H1 (cell line): ENCODE measurements at regions not wholly inside any gene's neighbourhood (a gene's known extent, or its start where the extent isn't known, plus 50 kb on each side); places are given as distances from the start of the nearest gene placed in this dataset.

Experiments
- CTCF ChIA-PET: fragments of 300-600 bp; sonication (Branson Sonifier 250); formaldehyde crosslinking; loops from one replicate; lab custom pipeline; 2021; ENCODE audit not compliant: partially characterized antibody; lab: Charles Lee
- POLR2A ChIA-PET: fragments of 300-600 bp; sonication (Branson Sonifier 250); formaldehyde crosslinking; loops from one replicate; lab custom pipeline; 2021; ENCODE audit warnings: inconsistent platforms; ENCODE audit not compliant: partially characterized antibody; lab: Charles Lee
- DNase-seq, 2 experiments: peaks; one replicate each; pipeline versions ENCODE4 v3.0.0 to v3.0.0-alpha.2; 2010 to 2022; ENCODE audit warnings: low spot score in 2 of 2, low read depth in 1 of 2, mixed read lengths in 1 of 2
- FAIRE-seq: peaks from 2 replicates; lab custom pipeline; 2011; peaks lifted over from hg19 to GRCh38; lab: Jason Lieb, UNC
- H2AFZ ChIP-seq: 2 replicates; pipeline ENCODE4 v1.8.1; 2012; ENCODE audit warnings: low read length, inconsistent platforms
- H2AK5ac ChIP-seq: 2 replicates; pipeline ENCODE4 v1.6.1; 2013; ENCODE audit warnings: low read depth, low read length
- H2BK120ac ChIP-seq: replicated peaks from 2 replicates; pipeline ENCODE3; 2013; ENCODE audit warnings: low read depth, low read length, inconsistent platforms
- H2BK12ac ChIP-seq: 2 replicates; pipeline ENCODE4 v1.6.1; 2013; ENCODE audit warnings: low read depth, low read length
- H2BK15ac ChIP-seq: 2 replicates; pipeline ENCODE4 v1.6.1; 2013; ENCODE audit warnings: low read length
- H2BK20ac ChIP-seq: 2 replicates; pipeline ENCODE4 v1.6.1; 2013; ENCODE audit warnings: low read length
- H2BK5ac ChIP-seq: 2 replicates; pipeline ENCODE4 v1.6.1; 2013; ENCODE audit warnings: low read depth, low read length
- H3K14ac ChIP-seq: 2 replicates; pipeline ENCODE4 v1.6.1; 2013; ENCODE audit warnings: inconsistent platforms; ENCODE audit not compliant: insufficient read length
- H3K18ac ChIP-seq: 2 replicates; pipeline ENCODE4 v1.6.1; 2013; ENCODE audit warnings: low read length; ENCODE audit errors: extremely low read depth
- H3K23ac ChIP-seq: 2 replicates; pipeline ENCODE4 v1.6.1; 2013; ENCODE audit warnings: inconsistent platforms; ENCODE audit not compliant: insufficient read length
- H3K23me2 ChIP-seq: 2 replicates; pipeline ENCODE4 v1.6.1; 2013; ENCODE audit warnings: low read depth, low read length
- H3K27ac ChIP-seq: 2 replicates; pipeline ENCODE4 v1.6.1; 2011; ENCODE audit warnings: low read depth, low read length, inconsistent platforms
- H3K27me3 ChIP-seq, 4 experiments: replicated peaks in 1 of 4; 1 replicate in 1 of 4; 2 replicates in 3 of 4; pipeline versions ENCODE4 v1.6.1 to v1.8.1; 2011 to 2013; ENCODE audit warnings: low read length in 3 of 4, mild to moderate bottlenecking in 3 of 4, inconsistent platforms in 2 of 4, mixed read lengths in 2 of 4, moderate library complexity in 1 of 4; ENCODE audit not compliant: control insufficient read depth in 3 of 4, insufficient read depth in 3 of 4; ENCODE audit errors: extremely low read depth in 1 of 4
- H3K36me3 ChIP-seq, 4 experiments: 2 replicates each; pipeline versions ENCODE4 v1.6.1 to v1.8.1; 2011 to 2013; ENCODE audit warnings: mild to moderate bottlenecking in 4 of 4, low read length in 3 of 4, moderate library complexity in 2 of 4, control low read depth in 1 of 4, inconsistent platforms in 1 of 4; ENCODE audit not compliant: insufficient read depth in 4 of 4, control insufficient read depth in 2 of 4
- H3K4ac ChIP-seq: replicated peaks from 2 replicates; pipeline ENCODE3; 2013; ENCODE audit warnings: low read length, low read depth, mixed read lengths, inconsistent platforms; ENCODE audit not compliant: insufficient read length
- H3K4me1 ChIP-seq, 4 experiments: replicated peaks in 1 of 4; 1 replicate in 1 of 4; 2 replicates in 3 of 4; pipeline versions ENCODE4 v1.6.1 to v1.8.1; 2011 to 2013; ENCODE audit warnings: low read length in 3 of 4, inconsistent platforms in 2 of 4, mixed read lengths in 1 of 4; ENCODE audit not compliant: insufficient read depth in 4 of 4, control insufficient read depth in 3 of 4
- H3K4me2 ChIP-seq, 2 experiments: 2 replicates each; pipeline versions ENCODE4 v1.6.1 to v1.8.1; 2011 to 2013; ENCODE audit warnings: low read depth in 2 of 2, low read length in 2 of 2, control low read depth in 1 of 2, inconsistent platforms in 1 of 2, mild to moderate bottlenecking in 1 of 2; ENCODE audit not compliant: insufficient read depth in 1 of 2
- H3K4me3 ChIP-seq, 4 experiments: fragments of 200-600, 300-600 bp in 1 of 4; sonication (generic), shearing (Covaris generic), sonication (Bioruptor Twin) in 1 of 4; 2 replicates each; pipeline versions ENCODE4 v1.5.1 to v1.8.1; 2011 to 2016; ENCODE audit warnings: low read length in 4 of 4, low read depth in 3 of 4, control low read depth in 2 of 4, inconsistent platforms in 2 of 4, mild to moderate bottlenecking in 2 of 4, mixed read lengths in 1 of 4, moderate library complexity in 1 of 4; ENCODE audit not compliant: insufficient read depth in 2 of 4; ENCODE audit errors: extremely low read depth in 1 of 4
- H3K56ac ChIP-seq: replicated peaks from 2 replicates; pipeline ENCODE3; 2013; ENCODE audit warnings: low read depth, mild to moderate bottlenecking, mixed read lengths, low read length, inconsistent platforms; ENCODE audit not compliant: insufficient read length
- H3K79me1 ChIP-seq: 2 replicates; pipeline ENCODE4 v1.6.1; 2013; ENCODE audit warnings: low read depth, low read length, control low read depth
- H3K79me2 ChIP-seq, 2 experiments: 2 replicates each; pipeline versions ENCODE4 v1.6.1 to v1.8.1; 2012 to 2013; ENCODE audit warnings: low read length in 2 of 2, mild to moderate bottlenecking in 2 of 2, inconsistent platforms in 1 of 2; ENCODE audit not compliant: insufficient read depth in 2 of 2, control insufficient read depth in 1 of 2
- H3K9ac ChIP-seq, 4 experiments: replicated peaks in 1 of 4; 1 replicate in 1 of 4; 2 replicates in 3 of 4; pipeline versions ENCODE4 v1.6.1 to v1.8.1; 2011 to 2013; ENCODE audit warnings: low read depth in 3 of 4, low read length in 3 of 4, control low read depth in 2 of 4, mild to moderate bottlenecking in 2 of 4, moderate library complexity in 2 of 4, inconsistent platforms in 1 of 4; ENCODE audit errors: extremely low read depth in 1 of 4
- H3K9me3 ChIP-seq, 2 experiments: 2 replicates each; pipeline versions ENCODE4 v1.6.1 to v1.8.1; 2012 to 2013; ENCODE audit warnings: mild to moderate bottlenecking in 2 of 2, moderate library complexity in 2 of 2, control low read depth in 1 of 2, inconsistent platforms in 1 of 2, low read depth in 1 of 2, low read length in 1 of 2, mixed read lengths in 1 of 2; ENCODE audit not compliant: insufficient read depth in 2 of 2
- H4K20me1 ChIP-seq, 2 experiments: replicated peaks in 1 of 2; 2 replicates each; pipeline versions ENCODE3 to v1.8.1; 2011 to 2013; ENCODE audit warnings: inconsistent platforms in 2 of 2, low read length in 2 of 2, mild to moderate bottlenecking in 1 of 2; ENCODE audit not compliant: insufficient read depth in 2 of 2, control insufficient read depth in 1 of 2
- H4K5ac ChIP-seq: 2 replicates; pipeline ENCODE4 v1.6.1; 2013; ENCODE audit warnings: low read length, low read depth, mixed read lengths, inconsistent platforms; ENCODE audit not compliant: insufficient read length
- H4K8ac ChIP-seq: 2 replicates; pipeline ENCODE4 v1.8.0; 2013; ENCODE audit warnings: mild to moderate bottlenecking, moderate library complexity, low read length, inconsistent platforms; ENCODE audit not compliant: insufficient read depth; ENCODE audit errors: extremely low read depth
- H4K91ac ChIP-seq: replicated peaks from 2 replicates; pipeline ENCODE3; 2013; ENCODE audit warnings: low read length, mixed read lengths, inconsistent platforms; ENCODE audit not compliant: insufficient read length
- ASH2L ChIP-seq: fragments of 200-600, 300-600 bp; sonication (generic); IDR thresholded peaks from one replicate; pipeline ENCODE4 v1.7.1; 2017; ENCODE audit warnings: low read length
- ATF3 ChIP-seq: IDR thresholded peaks from 2 replicates; pipeline ENCODE4 v1.6.1; 2011; ENCODE audit warnings: low read depth, mild to moderate bottlenecking, low read length; ENCODE audit not compliant: insufficient read depth
- CHD2 ChIP-seq: IDR thresholded peaks from 2 replicates; pipeline ENCODE4 v1.6.1; 2012; ENCODE audit warnings: low read length, improper control_type of control experiment
- E2F6 ChIP-seq: IDR thresholded peaks from 2 replicates; pipeline ENCODE4 v1.6.1; 2012; ENCODE audit warnings: inconsistent platforms
- FOSL1 ChIP-seq: IDR thresholded peaks from 2 replicates; pipeline ENCODE4 v1.6.1; 2011; ENCODE audit warnings: mild to moderate bottlenecking, low read depth, low read length, moderate library complexity; ENCODE audit not compliant: insufficient read depth
- KDM4A ChIP-seq: IDR thresholded peaks from one replicate; pipeline ENCODE4 v1.7.1; 2012; ENCODE audit warnings: low read depth, mild to moderate bottlenecking, moderate library complexity, low read length, inconsistent platforms; ENCODE audit not compliant: severe bottlenecking
- POLR2AphosphoS5 ChIP-seq: IDR thresholded peaks from 2 replicates; pipeline ENCODE4 v1.6.1; 2011; ENCODE audit warnings: low read depth, low read length
- USF2 ChIP-seq: IDR thresholded peaks from 2 replicates; pipeline ENCODE4 v1.6.1; 2011; ENCODE audit warnings: low read length, improper control_type of control experiment
- WGBS, 2 experiments: shearing (Covaris generic) in 1 of 2; methylation state at CpG; one replicate each; pipeline versions ENCODE4 v1.1.6 to v1.1.7; 2013 to 2015; ENCODE audit warnings: low lambda C conversion rate in 2 of 2, mixed read lengths in 2 of 2, inconsistent platforms in 1 of 2, low coverage in 1 of 2, missing lambda C conversion rate in 1 of 2; ENCODE audit not compliant: insufficient replicate concordance in 2 of 2, insufficient coverage in 1 of 2, insufficient read length in 1 of 2; ENCODE audit errors: extremely low coverage in 1 of 2, missing lambda C conversion rate in 1 of 2; 5-methylcytosine and 5-hydroxymethylcytosine counted together

- H2AFZ ChIP-seq, result no peak overlapping the region
- H3K23me2 ChIP-seq, result no peaks in the 10 kb centered on the region
- POLR2A ChIA-PET, result no interaction called here
- H2BK20ac ChIP-seq, result no peak overlapping the region
- no peak for FAIRE-seq
- H3K9me3 ChIP-seq, result no peaks in the 10 kb centered on the region
- H4K91ac ChIP-seq, result no peak overlapping the region
- H4K20me1 ChIP-seq, result no peaks in the 10 kb centered on the region
- no peak for DNase-seq
- no peak overlapping the region for H4K8ac ChIP-seq
- H3K9ac ChIP-seq, result no peak overlapping the region
- peaks cover 5 to 62% of the 10 kb centered on the region in 2 experiments for H3K79me2 ChIP-seq
- no peak overlapping the region for H2BK5ac ChIP-seq
- H3K56ac ChIP-seq, result no peak overlapping the region
- H2AK5ac ChIP-seq, result no peak overlapping the region
- no peak overlapping the region for H2BK120ac ChIP-seq
- no peak overlapping the region for H3K14ac ChIP-seq
- H3K18ac ChIP-seq, result no peak overlapping the region
- WGBS, 2 experiments, result 94% methylated on average over 7 of the region's 7 CpGs; no CpG with 5 or more reads in 1 of the 2 experiments
- H4K5ac ChIP-seq, result no peak overlapping the region
- H3K4ac ChIP-seq, result no peak overlapping the region
- H3K79me1 ChIP-seq, result no peaks in the 10 kb centered on the region; the same call in 1 of the 2 replicates
- CTCF ChIA-PET, result no interaction called here
- no peak overlapping the region for H2BK15ac ChIP-seq
- no peak overlapping the region for H3K4me2 ChIP-seq
- H3K36me3 ChIP-seq, result no peaks in the 10 kb centered on the region
- no peak for TF ChIP-seq ASH2L
- TF ChIP-seq FOSL1, result no peak
- TF ChIP-seq ATF3, result no peak
- TF ChIP-seq CHD2, result no peak
- no peak for TF ChIP-seq POLR2AphosphoS5
- TF ChIP-seq KDM4A, result no peak
- no peak for TF ChIP-seq E2F6
- no peak for TF ChIP-seq USF2
- no peak overlapping the region for H3K4me3 ChIP-seq
- H3K4me1 ChIP-seq, result peaks cover 4 to 30% (median 21%) of the 10 kb centered on the region in 4 experiments
- no peaks in the 10 kb centered on the region for H3K27me3 ChIP-seq
- H3K27ac ChIP-seq, result no peak overlapping the region
- no peak overlapping the region for H3K23ac ChIP-seq
- no peak overlapping the region for H2BK12ac ChIP-seq
These were observed 232.3 kb upstream of the MKLN1 start for GRCh38 chr7:131095346-131095745.
